ENCODE measurements at regions not wholly inside any gene's neighbourhood (a gene's known extent, or its start where the extent isn't known, plus 50 kb on each side); places are given as distances from the start of the nearest gene placed in this dataset.

DNA sequence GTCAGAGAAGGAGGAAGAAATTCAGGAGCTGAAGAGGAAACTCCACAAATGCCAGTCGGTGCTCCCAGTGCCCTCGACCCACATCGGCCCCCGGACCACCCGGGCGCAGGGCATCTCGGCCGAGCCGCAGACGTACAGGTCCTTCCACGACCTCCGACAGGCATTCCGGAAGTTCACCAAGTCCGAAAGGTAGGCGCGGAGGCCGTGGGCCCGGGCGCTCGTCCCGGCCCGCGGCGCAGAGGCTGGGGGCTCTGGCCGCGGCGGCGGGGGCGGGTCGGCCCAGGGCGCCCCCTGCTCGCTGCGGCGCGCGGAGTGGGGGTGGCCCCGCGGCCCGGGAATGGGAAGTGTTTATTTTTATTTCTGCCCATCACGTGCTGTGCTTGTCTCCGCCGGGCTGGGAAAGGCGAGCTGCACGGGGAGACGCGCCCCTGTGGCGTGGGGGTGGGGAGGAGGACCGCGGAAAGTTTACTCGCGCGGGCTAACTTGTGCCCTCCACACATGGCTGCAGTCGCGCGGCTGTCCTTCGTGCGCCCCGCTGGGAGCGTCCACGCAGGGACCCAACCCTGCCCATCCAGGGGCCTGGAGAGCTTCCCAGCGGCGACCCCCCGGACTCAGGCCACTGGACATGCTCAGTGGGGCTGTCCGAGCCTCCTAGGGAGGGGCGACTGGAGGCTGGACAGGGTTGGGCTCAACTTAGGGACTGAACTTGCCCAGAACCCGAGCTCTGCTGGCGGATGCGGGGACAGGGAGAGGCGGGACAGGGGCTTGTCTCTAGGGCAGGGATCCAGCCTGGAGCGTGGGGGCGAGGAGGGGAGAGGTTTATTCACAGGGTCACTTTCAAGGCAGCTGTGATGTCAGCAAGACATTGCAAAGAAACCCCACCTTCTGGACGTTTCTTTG is 82.6 kb upstream of the PRKG1 start:
- TF ChIP-seq, protein P1, sequence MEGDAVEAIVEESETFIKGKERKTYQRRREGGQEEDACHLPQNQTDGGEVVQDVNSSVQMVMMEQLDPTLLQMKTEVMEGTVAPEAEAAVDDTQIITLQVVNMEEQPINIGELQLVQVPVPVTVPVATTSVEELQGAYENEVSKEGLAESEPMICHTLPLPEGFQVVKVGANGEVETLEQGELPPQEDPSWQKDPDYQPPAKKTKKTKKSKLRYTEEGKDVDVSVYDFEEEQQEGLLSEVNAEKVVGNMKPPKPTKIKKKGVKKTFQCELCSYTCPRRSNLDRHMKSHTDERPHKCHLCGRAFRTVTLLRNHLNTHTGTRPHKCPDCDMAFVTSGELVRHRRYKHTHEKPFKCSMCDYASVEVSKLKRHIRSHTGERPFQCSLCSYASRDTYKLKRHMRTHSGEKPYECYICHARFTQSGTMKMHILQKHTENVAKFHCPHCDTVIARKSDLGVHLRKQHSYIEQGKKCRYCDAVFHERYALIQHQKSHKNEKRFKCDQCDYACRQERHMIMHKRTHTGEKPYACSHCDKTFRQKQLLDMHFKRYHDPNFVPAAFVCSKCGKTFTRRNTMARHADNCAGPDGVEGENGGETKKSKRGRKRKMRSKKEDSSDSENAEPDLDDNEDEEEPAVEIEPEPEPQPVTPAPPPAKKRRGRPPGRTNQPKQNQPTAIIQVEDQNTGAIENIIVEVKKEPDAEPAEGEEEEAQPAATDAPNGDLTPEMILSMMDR (IDR thresholded peaks at IDR 0.05; ENCODE audit: partially characterized antibody, unreplicated experiment), result no peak
- Mint-ChIP-seq H3K9me3 (ENCODE audit: unreplicated experiment) (peaks cover 10% of the 10 kb centered on the region), H3K27ac (ENCODE audit: unreplicated experiment) (peak overlapping the region; percentile 52), H3K4me3 (ENCODE audit: unreplicated experiment) (peak overlapping the region; percentile 96), H3K36me3 (ENCODE audit: unreplicated experiment) (no peaks in the 10 kb centered on the region), H3K27me3 (ENCODE audit: unreplicated experiment) (peaks cover 7% of the 10 kb centered on the region), H3K4me1 (ENCODE audit: low read depth, unreplicated experiment) (peaks cover 18% of the 10 kb centered on the region)
- DNase-seq, result peak; percentile 34

DNA sequence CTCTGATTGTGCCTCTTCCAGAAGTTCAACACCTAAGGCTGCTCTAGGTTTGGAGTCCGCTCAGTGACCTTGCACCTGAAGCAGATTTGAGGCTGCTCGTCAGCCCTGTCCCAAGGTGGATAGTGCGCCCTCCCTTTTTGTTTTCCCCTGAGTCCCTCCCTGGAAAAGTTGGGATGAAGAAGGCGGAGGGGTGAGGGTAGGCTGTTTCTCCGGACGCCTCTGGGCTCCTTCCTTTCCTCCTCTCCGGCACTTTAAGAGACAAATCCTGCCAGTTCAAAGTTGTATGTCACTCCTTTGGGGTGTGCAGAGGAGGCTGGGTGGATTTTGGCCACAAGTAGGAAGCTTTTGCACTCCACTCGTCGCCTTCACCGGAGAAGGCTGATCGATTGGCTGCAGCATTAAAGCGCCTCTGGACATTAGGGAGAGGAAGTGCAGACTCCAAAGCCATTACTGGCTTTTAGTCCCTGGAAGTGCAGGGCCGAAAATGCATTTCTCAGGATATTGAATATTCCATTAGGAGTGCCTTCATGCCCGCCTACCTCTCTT is 81.9 kb upstream of the PRKG1 start:
- peak; percentile 59 for DNase-seq
- TF ChIP-seq, protein P1 (IDR thresholded peaks at IDR 0.05; ENCODE audit: partially characterized antibody, unreplicated experiment), result no peak
- Mint-ChIP-seq H3K27me3 (ENCODE audit: unreplicated experiment) (peaks cover 7% of the 10 kb centered on the region), H3K4me1 (ENCODE audit: low read depth, unreplicated experiment) (peaks cover 21% of the 10 kb centered on the region), H3K27ac (ENCODE audit: unreplicated experiment) (no peak overlapping the region), H3K4me3 (ENCODE audit: unreplicated experiment) (peak overlapping the region; percentile 91), H3K36me3 (ENCODE audit: unreplicated experiment) (no peaks in the 10 kb centered on the region), H3K9me3 (ENCODE audit: unreplicated experiment) (peaks cover 10% of the 10 kb centered on the region)

DNA sequence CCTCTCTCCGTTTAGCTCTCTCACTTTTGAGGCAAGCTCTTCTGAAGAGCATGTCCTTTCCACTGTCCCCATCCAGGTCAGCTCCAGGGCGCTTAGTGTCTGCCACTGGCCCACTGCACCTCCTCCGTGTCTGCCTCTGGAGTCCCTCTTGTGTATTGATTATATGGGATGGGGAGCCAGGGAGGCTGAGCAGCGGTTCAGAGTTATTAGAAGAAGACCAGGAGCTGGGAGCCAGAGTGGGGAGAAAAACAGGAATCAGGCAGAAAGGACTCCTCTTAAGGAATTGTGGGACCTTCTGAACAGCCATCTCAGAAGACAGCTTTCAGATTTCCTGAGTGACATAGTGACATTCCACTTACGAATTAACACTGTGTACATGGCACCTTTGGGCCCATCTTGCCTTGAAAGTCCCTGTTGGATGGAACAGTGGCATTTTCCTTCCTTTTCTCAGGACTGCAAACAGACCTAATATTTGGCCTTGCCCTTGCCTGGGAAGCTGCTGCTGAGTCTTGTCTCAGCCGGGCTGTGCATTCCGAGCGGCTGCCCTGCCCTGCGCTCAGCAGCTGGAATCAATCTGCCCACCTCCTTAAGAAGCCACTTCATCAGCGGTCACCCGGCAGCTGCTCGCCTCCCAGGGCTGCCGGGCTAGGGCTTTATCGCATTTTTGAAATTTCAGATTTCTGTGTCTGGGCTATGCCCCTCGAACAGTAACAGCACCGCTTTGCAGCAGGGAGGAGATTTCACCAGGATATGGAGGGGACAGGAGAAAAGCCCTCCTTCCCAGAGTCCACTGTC is 81.1 kb upstream of the PRKG1 start:
- H3K36me3 Mint-ChIP-seq (ENCODE audit: unreplicated experiment), result no peaks in the 10 kb centered on the region
- peak overlapping the region; percentile 91 for H3K4me3 Mint-ChIP-seq (ENCODE audit: unreplicated experiment)
- H3K9me3 Mint-ChIP-seq (ENCODE audit: unreplicated experiment), result peaks cover 10% of the 10 kb centered on the region
- peak; percentile 39 for DNase-seq
- H3K27ac Mint-ChIP-seq (ENCODE audit: unreplicated experiment), result peak overlapping the region; percentile 74
- peaks cover 7% of the 10 kb centered on the region for H3K27me3 Mint-ChIP-seq (ENCODE audit: unreplicated experiment)
- peaks cover 23% of the 10 kb centered on the region for H3K4me1 Mint-ChIP-seq (ENCODE audit: low read depth, unreplicated experiment)
- TF ChIP-seq, protein P1 (IDR thresholded peaks at IDR 0.05; ENCODE audit: partially characterized antibody, unreplicated experiment), result no peak

- peaks cover 7% of the 10 kb centered on the region for H3K27me3 Mint-ChIP-seq (ENCODE audit: unreplicated experiment)
- DNase-seq, result no peak
- H3K27ac Mint-ChIP-seq (ENCODE audit: unreplicated experiment), result peak overlapping the region; percentile 74
- H3K36me3 Mint-ChIP-seq (ENCODE audit: unreplicated experiment), result no peaks in the 10 kb centered on the region
- H3K9me3 Mint-ChIP-seq (ENCODE audit: unreplicated experiment), result peaks cover 10% of the 10 kb centered on the region
- peaks cover 23% of the 10 kb centered on the region for H3K4me1 Mint-ChIP-seq (ENCODE audit: low read depth, unreplicated experiment)
- peak overlapping the region; percentile 91 for H3K4me3 Mint-ChIP-seq (ENCODE audit: unreplicated experiment)
- TF ChIP-seq, protein P1 (IDR thresholded peaks at IDR 0.05; ENCODE audit: partially characterized antibody, unreplicated experiment), result no peak
These were observed 80.5 kb upstream of the PRKG1 start for GRCh38 chr10:50993771-50994251.

All from glutamatergic neuron (in vitro differentiated cells).